ENCODE measurements at regions not wholly inside any gene's neighbourhood (a gene's known extent, or its start where the extent isn't known, plus 50 kb on each side); places are given as distances from the start of the nearest gene placed in this dataset.

GRCh38 chr2:149872638-149873150 is 285.1 kb upstream of the MMADHC start:
- intact Hi-C loops (cut with micrococcal nuclease) = no loop called here
- no peak overlapping the region for H3K9ac ChIP-seq (ENCODE audit: low read length)
- no peak overlapping the region for H2AFZ ChIP-seq (ENCODE audit: low read depth, low read length, poor library complexity, severe bottlenecking)
- TF ChIP-seq EGR1 (IDR thresholded peaks at IDR 0.05; ENCODE audit: low read depth) (no peak), POLR2A (IDR thresholded peaks at IDR 0.05; ENCODE audit: borderline replicate concordance, extremely low read depth, insufficient read depth, insufficient read length) (no peak), EZH2phosphoT487 (IDR thresholded peaks at IDR 0.05; ENCODE audit: borderline replicate concordance) (no peak), EZH2 (IDR thresholded peaks at IDR 0.05) (no peak), ZNF274 (IDR thresholded peaks at IDR 0.05; ENCODE audit: low read depth, low read length) (no peak), SRF (IDR thresholded peaks at IDR 0.05; ENCODE audit: low read depth) (no peak), YY1 (IDR thresholded peaks at IDR 0.05; ENCODE audit: extremely low read depth, insufficient replicate concordance, low read depth, low read length) (no peak), ATF3 (IDR thresholded peaks at IDR 0.05) (no peak)
- TF ChIP-seq, protein P1, sequence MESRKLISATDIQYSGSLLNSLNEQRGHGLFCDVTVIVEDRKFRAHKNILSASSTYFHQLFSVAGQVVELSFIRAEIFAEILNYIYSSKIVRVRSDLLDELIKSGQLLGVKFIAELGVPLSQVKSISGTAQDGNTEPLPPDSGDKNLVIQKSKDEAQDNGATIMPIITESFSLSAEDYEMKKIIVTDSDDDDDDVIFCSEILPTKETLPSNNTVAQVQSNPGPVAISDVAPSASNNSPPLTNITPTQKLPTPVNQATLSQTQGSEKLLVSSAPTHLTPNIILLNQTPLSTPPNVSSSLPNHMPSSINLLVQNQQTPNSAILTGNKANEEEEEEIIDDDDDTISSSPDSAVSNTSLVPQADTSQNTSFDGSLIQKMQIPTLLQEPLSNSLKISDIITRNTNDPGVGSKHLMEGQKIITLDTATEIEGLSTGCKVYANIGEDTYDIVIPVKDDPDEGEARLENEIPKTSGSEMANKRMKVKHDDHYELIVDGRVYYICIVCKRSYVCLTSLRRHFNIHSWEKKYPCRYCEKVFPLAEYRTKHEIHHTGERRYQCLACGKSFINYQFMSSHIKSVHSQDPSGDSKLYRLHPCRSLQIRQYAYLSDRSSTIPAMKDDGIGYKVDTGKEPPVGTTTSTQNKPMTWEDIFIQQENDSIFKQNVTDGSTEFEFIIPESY (IDR thresholded peaks at IDR 0.05; ENCODE audit: extremely low read depth, insufficient replicate concordance, low read length) = no peak
- TF ChIP-seq, protein P2, sequence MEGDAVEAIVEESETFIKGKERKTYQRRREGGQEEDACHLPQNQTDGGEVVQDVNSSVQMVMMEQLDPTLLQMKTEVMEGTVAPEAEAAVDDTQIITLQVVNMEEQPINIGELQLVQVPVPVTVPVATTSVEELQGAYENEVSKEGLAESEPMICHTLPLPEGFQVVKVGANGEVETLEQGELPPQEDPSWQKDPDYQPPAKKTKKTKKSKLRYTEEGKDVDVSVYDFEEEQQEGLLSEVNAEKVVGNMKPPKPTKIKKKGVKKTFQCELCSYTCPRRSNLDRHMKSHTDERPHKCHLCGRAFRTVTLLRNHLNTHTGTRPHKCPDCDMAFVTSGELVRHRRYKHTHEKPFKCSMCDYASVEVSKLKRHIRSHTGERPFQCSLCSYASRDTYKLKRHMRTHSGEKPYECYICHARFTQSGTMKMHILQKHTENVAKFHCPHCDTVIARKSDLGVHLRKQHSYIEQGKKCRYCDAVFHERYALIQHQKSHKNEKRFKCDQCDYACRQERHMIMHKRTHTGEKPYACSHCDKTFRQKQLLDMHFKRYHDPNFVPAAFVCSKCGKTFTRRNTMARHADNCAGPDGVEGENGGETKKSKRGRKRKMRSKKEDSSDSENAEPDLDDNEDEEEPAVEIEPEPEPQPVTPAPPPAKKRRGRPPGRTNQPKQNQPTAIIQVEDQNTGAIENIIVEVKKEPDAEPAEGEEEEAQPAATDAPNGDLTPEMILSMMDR (IDR thresholded peaks at IDR 0.05 in 2 of 3, conservative IDR thresholded peaks at IDR 0.05 in 1 of 3; ENCODE audit: borderline replicate concordance in 1 of 3, insufficient read depth in 1 of 3, low read depth in 2 of 3, low read length in 2 of 3) = no peak
- TF ChIP-seq, protein P3, sequence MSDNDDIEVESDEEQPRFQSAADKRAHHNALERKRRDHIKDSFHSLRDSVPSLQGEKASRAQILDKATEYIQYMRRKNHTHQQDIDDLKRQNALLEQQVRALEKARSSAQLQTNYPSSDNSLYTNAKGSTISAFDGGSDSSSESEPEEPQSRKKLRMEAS (IDR thresholded peaks at IDR 0.05) = no peak
- H3K9me3 ChIP-seq (ENCODE audit: control insufficient read depth in 1 of 2, insufficient read depth in 1 of 2, low read depth in 1 of 2, low read length in 2 of 2) = no peaks in the 10 kb centered on the region
- no peak overlapping the region for H3K27ac ChIP-seq (ENCODE audit: low read depth, low read length)
- no peak for DNase-seq (ENCODE audit: low read depth, low spot score)
- BruUV-seq (replicated peaks) = no TSS peak
- CTCF ChIA-PET = no interaction called here
- no peaks in the 10 kb centered on the region for H3K4me1 ChIP-seq (ENCODE audit: control insufficient read depth in 1 of 2, insufficient read depth in 2 of 2, low read length in 2 of 2)
- no peaks in the 10 kb centered on the region for H3K79me2 ChIP-seq (ENCODE audit: insufficient read depth, low read length)
- no peak for ATAC-seq
- H3K27me3 ChIP-seq (ENCODE audit: insufficient read depth, low read length) = no peaks in the 10 kb centered on the region
- no peaks in the 10 kb centered on the region for H4K20me1 ChIP-seq (ENCODE audit: insufficient read depth)
- H3K9me2 ChIP-seq (ENCODE audit: insufficient read depth) = no peaks in the 10 kb centered on the region
- POLR2A ChIA-PET = no interaction called here
- no peaks in the 10 kb centered on the region for H3K36me3 ChIP-seq (ENCODE audit: control insufficient read depth in 1 of 2, insufficient read depth in 2 of 2, low read length in 2 of 2)
- RAD21 ChIA-PET (ENCODE audit: low non-redundant PET in 1 of 2, low total read pairs in 2 of 2, uncharacterized antibody in 2 of 2, unreplicated experiment in 2 of 2) = no interaction called here
- no peak overlapping the region for H3K4me3 ChIP-seq (replicated peaks in 1 of 2; ENCODE audit: low read depth in 1 of 2, low read length in 2 of 2)
- no peak overlapping the region for H3K4me2 ChIP-seq (ENCODE audit: low read length)
